ENCODE measurements at regions not wholly inside any gene's neighbourhood (a gene's known extent, or its start where the extent isn't known, plus 50 kb on each side); places are given as distances from the start of the nearest gene placed in this dataset.

- Histone ChIP-seq H3K4me1 (no peaks in the 10 kb centered on the region), H3K9me3 (no peaks in the 10 kb centered on the region), H3K36me3 (ENCODE audit: low read depth, missing control alignments) (no peaks in the 10 kb centered on the region), H3K27me3 (no peaks in the 10 kb centered on the region), H3K4me3 (no peak overlapping the region), H3K27ac (no peak overlapping the region)
- DNase-seq, result no peak
- TF ChIP-seq, protein P1, sequence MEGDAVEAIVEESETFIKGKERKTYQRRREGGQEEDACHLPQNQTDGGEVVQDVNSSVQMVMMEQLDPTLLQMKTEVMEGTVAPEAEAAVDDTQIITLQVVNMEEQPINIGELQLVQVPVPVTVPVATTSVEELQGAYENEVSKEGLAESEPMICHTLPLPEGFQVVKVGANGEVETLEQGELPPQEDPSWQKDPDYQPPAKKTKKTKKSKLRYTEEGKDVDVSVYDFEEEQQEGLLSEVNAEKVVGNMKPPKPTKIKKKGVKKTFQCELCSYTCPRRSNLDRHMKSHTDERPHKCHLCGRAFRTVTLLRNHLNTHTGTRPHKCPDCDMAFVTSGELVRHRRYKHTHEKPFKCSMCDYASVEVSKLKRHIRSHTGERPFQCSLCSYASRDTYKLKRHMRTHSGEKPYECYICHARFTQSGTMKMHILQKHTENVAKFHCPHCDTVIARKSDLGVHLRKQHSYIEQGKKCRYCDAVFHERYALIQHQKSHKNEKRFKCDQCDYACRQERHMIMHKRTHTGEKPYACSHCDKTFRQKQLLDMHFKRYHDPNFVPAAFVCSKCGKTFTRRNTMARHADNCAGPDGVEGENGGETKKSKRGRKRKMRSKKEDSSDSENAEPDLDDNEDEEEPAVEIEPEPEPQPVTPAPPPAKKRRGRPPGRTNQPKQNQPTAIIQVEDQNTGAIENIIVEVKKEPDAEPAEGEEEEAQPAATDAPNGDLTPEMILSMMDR (IDR thresholded peaks at IDR 0.05), result no peak
- no peak for TF ChIP-seq POLR2A (IDR thresholded peaks at IDR 0.05)
- intact Hi-C loops (cut with DNase I; ENCODE audit: low total_unique reads), result no loop called here
- 65 to 75% methylated on average over 3 of the region's 3 CpGs for WGBS, 2 donors
Measured at GRCh38 chr6:95489185-95489863, 88.0 kb upstream of the MANEA start.

GRCh38 chr6:95496769-95497426 is 80.4 kb upstream of the MANEA start:
- Histone ChIP-seq H3K4me3 (no peak overlapping the region), H3K9me3 (no peaks in the 10 kb centered on the region), H3K4me1 (no peaks in the 10 kb centered on the region), H3K36me3 (ENCODE audit: low read depth, missing control alignments) (no peaks in the 10 kb centered on the region), H3K27me3 (no peaks in the 10 kb centered on the region), H3K27ac (no peak overlapping the region)
- intact Hi-C loops (cut with DNase I; ENCODE audit: low total_unique reads), result no loop called here
- whole genome bisulfite sequencing, 2 donors, result 87 to 94% methylated on average over 5 to 28 of the region's 28 CpGs
- TF ChIP-seq POLR2A (IDR thresholded peaks at IDR 0.05), result no peak
- TF ChIP-seq, protein P1 (IDR thresholded peaks at IDR 0.05), result no peak
- no peak for DNase-seq

- no peak overlapping the region for H3K27ac ChIP-seq
- H3K4me1 ChIP-seq, result no peaks in the 10 kb centered on the region
- no peaks in the 10 kb centered on the region for H3K36me3 ChIP-seq (ENCODE audit: low read depth, missing control alignments)
- WGBS, 2 donors, result 85 to 95% methylated on average over 4 of the region's 4 CpGs
- H3K4me3 ChIP-seq, result no peak overlapping the region
- no peak for TF ChIP-seq POLR2A (IDR thresholded peaks at IDR 0.05)
- TF ChIP-seq, protein P1 (IDR thresholded peaks at IDR 0.05), result no peak
- no peaks in the 10 kb centered on the region for H3K9me3 ChIP-seq
- DNase-seq, result no peak
- H3K27me3 ChIP-seq, result no peaks in the 10 kb centered on the region
- intact Hi-C loops (cut with DNase I; ENCODE audit: low total_unique reads), result no loop called here
Measured at GRCh38 chr6:95501032-95501904, 76.1 kb upstream of the MANEA start.

DNA sequence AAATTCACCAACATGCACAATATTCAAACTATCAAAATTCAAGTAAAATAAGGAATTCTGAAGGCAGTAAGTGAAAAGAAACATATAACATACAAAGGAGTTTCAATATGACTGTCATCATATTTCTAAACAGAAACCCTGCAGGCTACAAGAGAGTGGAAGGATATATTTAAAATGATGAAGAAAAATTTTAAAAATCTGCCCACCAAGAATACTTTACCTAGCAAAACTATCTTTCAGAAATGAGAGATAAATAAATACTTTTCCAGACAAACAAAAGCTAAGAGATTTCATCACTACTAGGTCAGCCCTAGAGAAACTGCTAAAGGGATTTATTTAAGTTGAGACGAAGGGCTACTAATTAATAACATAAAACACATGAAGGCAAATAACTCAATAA is 73.8 kb upstream of the MANEA start:
- Histone ChIP-seq H3K4me3 (no peak overlapping the region), H3K4me1 (no peaks in the 10 kb centered on the region), H3K36me3 (ENCODE audit: low read depth, missing control alignments) (no peaks in the 10 kb centered on the region), H3K27me3 (no peaks in the 10 kb centered on the region), H3K9me3 (no peaks in the 10 kb centered on the region), H3K27ac (no peak overlapping the region)
- WGBS, 2 donors, result 95 to 98% methylated on average over 1 of the region's 1 CpG
- DNase-seq, result no peak
- intact Hi-C loops (cut with DNase I; ENCODE audit: low total_unique reads), result no loop called here
- TF ChIP-seq POLR2A (IDR thresholded peaks at IDR 0.05), result no peak

GRCh38 chr6:95511404-95511803 is 65.9 kb upstream of the MANEA start:
- no peak for TF ChIP-seq POLR2A (IDR thresholded peaks at IDR 0.05)
- TF ChIP-seq, protein P1 (IDR thresholded peaks at IDR 0.05), result no peak
- intact Hi-C loops (cut with DNase I; ENCODE audit: low total_unique reads), result no loop called here
- no peaks in the 10 kb centered on the region for H3K27me3 ChIP-seq

More at GRCh38 chr6:95511404-95511803, 65.9 kb upstream of the MANEA start:
- no peak for DNase-seq
- H3K4me1 ChIP-seq, result no peaks in the 10 kb centered on the region
- H3K9me3 ChIP-seq, result no peaks in the 10 kb centered on the region
- H3K27ac ChIP-seq, result no peak overlapping the region
- 48 to 59% methylated on average over 4 of the region's 4 CpGs for WGBS, 2 donors
- no peaks in the 10 kb centered on the region for H3K36me3 ChIP-seq (ENCODE audit: low read depth, missing control alignments)
- H3K4me3 ChIP-seq, result no peak overlapping the region

All from testis (tissue), 2 donors.